NCI-H82 treated with DMSO at 0.1 percent for 48 hours (cell line): ENCODE measurements at regions not wholly inside any gene's neighbourhood (a gene's known extent, or its start where the extent isn't known, plus 50 kb on each side); places are given as distances from the start of the nearest gene placed in this dataset.
"Not testable (repeated sequence)": the region's sequence is repeated elsewhere in the genome, so short reads cannot be mapped to it uniquely, and the experiment has no call there.

Experiments
- DNase-seq: peaks from one replicate; lab custom pipeline; 2025; ENCODE audit not compliant: unreplicated experiment; lab: John Stamatoyannopoulos, UW

DNA sequence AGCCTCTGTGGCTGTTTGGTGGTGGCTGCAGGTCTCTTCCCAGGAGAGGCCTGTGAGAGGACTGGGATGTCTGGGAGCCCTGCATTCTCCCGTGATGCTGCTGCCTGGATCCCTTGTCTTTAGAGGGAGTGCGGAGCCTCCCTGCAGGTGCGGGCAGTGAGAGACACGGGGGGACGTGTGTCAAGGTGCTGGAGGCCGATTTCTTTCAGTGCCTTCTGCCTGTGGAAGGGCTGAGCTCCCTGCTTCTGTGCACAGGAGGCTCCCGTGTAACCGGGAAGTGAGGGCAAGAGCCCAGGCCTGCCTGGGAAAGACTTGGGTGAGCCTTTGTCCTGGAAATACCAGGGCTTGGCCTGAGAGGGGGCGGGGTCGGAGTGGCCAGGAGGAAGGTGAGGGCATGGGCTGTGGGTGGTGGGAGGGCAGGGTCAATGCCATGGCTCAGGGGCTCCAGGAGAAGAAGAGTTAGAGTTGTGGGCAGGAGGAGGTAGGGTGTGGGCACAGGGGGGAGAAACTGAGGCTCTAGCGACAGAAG lies 372.2 kb downstream of the TMEM121 start:
- no peak for DNase-seq

GRCh38 chr14:105899071-105899641 lies 372.8 kb downstream of the TMEM121 start:
- DNase-seq = no peak

- no peak for DNase-seq
These were observed 373.4 kb downstream of the TMEM121 start for GRCh38 chr14:105899657-105900397.

- no peak for DNase-seq
These were observed 374.2 kb downstream of the TMEM121 start for GRCh38 chr14:105900398-105901160.

- DNase-seq = no peak
These were observed 374.8 kb downstream of the TMEM121 start for GRCh38 chr14:105901226-105901625.

DNA sequence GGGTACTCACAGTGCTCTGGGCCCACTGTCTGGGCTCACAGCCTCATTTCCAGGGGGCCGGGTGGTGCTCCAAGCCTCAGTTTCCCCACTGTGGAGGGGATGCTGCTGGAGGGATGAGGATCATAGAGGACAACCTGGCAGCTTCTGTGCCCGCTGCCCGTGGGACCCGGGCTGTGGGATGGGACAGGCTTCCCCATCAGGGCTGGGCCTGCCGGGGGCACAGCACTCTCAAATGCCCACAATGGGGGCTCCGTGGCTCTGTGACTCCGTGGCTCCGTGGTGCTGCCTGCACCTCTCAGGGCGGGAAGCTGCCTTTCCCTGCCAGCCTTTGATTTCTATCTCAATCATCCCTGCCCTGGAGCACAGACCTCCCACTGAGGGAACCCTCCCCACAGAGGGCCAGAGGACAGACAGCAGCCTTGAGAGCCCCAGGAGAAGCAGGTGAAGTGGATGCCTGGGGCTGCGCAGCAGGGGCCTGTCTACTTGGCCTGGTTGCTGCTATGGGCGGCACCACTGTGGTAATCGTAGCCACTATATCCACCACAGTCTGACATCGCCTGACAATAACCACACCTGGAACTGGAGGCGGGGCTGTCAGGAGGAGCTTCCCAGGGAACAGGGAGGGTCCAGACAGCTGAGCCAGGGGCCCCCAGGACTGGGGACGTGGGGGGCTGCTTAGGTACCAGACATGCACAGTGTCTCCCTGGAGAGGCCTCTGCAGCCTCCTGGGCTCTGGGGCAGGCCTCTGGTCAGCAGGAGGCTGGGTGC lies 375.9 kb downstream of the TMEM121 start:
- DNase-seq = no peak

DNA sequence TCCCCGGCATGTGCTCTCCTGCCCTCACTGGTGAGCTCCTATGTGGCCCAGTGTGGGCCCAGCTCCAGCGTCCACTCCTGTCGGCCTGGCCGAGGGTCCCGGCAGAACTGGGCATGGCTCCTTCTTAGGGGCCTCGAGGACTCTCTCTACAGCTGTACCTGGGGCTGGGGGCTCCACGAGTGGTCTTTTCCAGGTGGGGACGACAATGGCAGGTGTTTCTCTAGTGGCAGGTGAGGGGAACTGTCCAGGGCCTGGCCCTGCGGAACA lies 376.4 kb downstream of the TMEM121 start:
- DNase-seq = not testable (repeated sequence)

GRCh38 chr14:105903971-105904370 lies 377.6 kb downstream of the TMEM121 start:
- no peak for DNase-seq

DNA sequence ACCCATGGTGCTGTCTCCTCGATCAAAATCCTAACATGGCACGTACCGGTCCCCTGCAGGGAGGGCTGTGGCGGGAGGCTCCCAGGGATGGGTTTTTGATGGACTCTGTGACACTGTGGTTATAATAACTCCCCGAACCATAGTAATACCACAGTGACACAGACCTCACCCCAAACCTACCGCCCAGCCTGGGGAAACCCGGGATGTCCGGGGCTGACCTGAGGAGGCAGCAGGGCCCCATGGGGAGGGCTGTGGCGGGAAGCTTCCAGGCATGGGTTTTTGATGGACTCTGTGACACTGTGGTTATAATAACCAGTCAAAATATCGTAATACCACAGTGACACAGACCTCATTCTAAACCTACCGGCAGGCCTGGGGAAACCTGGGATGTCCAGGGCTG lies 378.0 kb downstream of the TMEM121 start:
- DNase-seq = no peak

GRCh38 chr14:105905456-105905855 lies 379.1 kb downstream of the TMEM121 start:
- no peak for DNase-seq

- no peak for DNase-seq
These were observed 380.9 kb downstream of the TMEM121 start for GRCh38 chr14:105907276-105907675.

GRCh38 chr14:105908006-105908405 lies 381.6 kb downstream of the TMEM121 start:
- DNase-seq = no peak

GRCh38 chr14:105908481-105908911 lies 382.1 kb downstream of the TMEM121 start:
- no peak for DNase-seq

GRCh38 chr14:105909046-105909827 lies 382.9 kb downstream of the TMEM121 start:
- no peak for DNase-seq

DNA sequence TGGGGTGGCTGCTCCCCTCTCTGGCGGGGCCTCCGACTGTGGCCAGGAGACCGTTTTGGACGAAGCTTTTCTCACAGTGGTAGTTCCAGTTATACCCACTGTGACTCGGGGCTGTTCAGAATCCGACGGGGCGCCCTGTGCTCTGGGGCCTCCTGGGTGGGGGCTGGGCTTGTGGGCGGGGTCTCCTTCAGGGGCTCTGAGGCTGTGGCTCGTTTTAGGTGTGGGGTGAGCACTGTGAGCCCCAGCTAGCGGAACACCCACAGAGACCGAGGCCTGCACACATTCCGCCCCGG lies 383.4 kb downstream of the TMEM121 start:
- DNase-seq = not testable (repeated sequence)

GRCh38 chr14:105910426-105910825 lies 384.0 kb downstream of the TMEM121 start:
- no peak for DNase-seq

GRCh38 chr14:105911006-105911847 lies 384.8 kb downstream of the TMEM121 start:
- DNase-seq = no peak

- DNase-seq = not testable (repeated sequence)
These were observed 385.5 kb downstream of the TMEM121 start for GRCh38 chr14:105911848-105912292.

DNA sequence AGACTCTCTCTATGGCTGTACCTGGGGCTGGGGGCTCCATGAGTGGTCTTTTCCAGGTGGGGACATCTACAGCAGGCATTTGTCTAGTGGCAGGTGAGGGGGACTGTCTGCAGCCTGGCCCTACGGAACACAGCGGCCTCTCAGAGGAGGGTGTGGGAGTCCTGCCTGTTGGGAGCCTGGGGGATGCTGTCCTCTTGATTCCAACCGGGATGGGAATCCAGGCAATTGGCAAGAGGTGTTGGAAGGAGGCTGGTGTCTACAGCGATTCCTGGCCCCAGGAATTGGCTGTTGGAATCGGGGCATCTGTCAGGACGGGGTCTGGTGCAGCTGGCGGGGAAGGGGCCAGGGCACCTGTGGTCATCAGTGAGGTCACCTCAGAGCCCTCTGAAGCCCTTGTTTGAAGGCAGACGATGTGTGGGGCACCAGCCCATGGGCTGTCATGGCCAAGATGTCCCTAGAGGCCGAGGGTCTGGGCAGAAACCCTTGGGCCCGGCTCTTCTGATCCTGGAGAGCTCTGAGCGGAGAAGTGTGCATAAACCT lies 386.3 kb downstream of the TMEM121 start:
- DNase-seq = no peak
